Activated T-helper 2 cell treated with anti-CD3 and anti-CD28 coated beads, Interferon-gamma antibody, Interleukin-2, Interleukin-4, amounts not matched to agents 10 μg/mL and 5 μg/mL and 100 μg/mL, durations not matched to agents 14 hours and 24 hours and 36 hours (primary cell): ENCODE measurements at regions not wholly inside any gene's neighbourhood (a gene's known extent, or its start where the extent isn't known, plus 50 kb on each side); places are given as distances from the start of the nearest gene placed in this dataset.

Experiments used
- DNase-seq: peaks from one replicate; pipeline ENCODE4 v3.0.0; 2021; ENCODE audit warnings: low spot score
- H3K27ac Mint-ChIP-seq: one replicate; pipeline ENCODE4 v1.8.0; 2021; ENCODE audit warnings: mixed read lengths
- H3K27me3 Mint-ChIP-seq: one replicate; pipeline ENCODE4 v1.8.0; 2021; ENCODE audit warnings: low read depth, mixed read lengths
- H3K36me3 Mint-ChIP-seq: one replicate; pipeline ENCODE4 v1.8.0; 2021; ENCODE audit warnings: low read depth, mixed read lengths
- H3K4me1 Mint-ChIP-seq: one replicate; pipeline ENCODE4 v1.8.0; 2021; ENCODE audit warnings: low read depth, mixed read lengths
- H3K4me3 Mint-ChIP-seq: one replicate; pipeline ENCODE4 v1.8.0; 2021; ENCODE audit warnings: low read depth, mild to moderate bottlenecking, moderate library complexity, mixed read lengths
- H3K9me3 Mint-ChIP-seq: one replicate; pipeline ENCODE4 v1.8.0; 2021; ENCODE audit warnings: mixed read lengths
- intact Hi-C: fragments of 100-400 bp; cut with micrococcal nuclease; formaldehyde crosslinking; loops from one replicate; pipeline ENCODE4 v1.15.1; 2023

DNA sequence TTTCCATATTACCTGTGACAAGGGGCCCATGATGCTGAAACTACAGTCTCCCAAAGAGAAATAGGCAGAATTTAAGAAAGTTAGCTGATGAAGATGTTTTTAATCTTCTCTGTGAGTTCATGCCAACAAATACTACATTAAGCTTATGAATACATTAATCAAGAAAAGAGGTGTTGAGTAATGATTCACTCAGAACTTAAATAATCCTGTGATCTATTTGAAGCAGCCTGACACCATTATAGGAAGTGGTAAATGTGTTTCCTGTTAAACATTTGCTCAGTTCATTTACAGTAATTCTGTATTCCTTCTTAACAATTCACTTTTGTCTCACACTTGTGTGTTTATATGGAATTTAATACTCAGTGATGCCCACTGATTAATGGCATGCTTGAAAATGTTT is 75.0 kb upstream of the IZUMO3 start:
- Mint-ChIP-seq H3K27ac (no peak overlapping the region), H3K9me3 (peaks cover 35% of the 10 kb centered on the region), H3K27me3 (no peaks in the 10 kb centered on the region), H3K36me3 (no peaks in the 10 kb centered on the region), H3K4me1 (no peaks in the 10 kb centered on the region), H3K4me3 (no peak overlapping the region)
- intact Hi-C loops: no loop called here
- DNase-seq: no peak

DNA sequence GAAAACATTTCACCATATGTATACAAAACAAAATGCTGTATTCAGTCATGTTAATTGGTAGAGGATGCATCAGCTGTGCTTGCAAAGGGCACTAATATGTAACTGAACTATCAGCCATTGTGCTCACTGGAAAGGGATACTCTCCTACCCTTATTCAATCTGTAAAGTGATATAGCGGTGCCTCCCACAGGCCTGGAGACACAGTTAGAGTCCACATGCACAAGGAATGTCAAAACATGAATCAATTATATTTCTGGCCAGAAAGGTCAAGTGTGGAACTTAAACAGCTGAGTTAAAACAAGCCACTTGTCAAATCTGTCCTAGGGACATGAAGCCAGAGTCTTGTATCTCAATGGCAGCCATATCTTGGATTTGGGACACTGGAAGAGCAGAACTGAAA is 71.2 kb upstream of the IZUMO3 start:
- DNase-seq: no peak
- Mint-ChIP-seq H3K27me3 (no peaks in the 10 kb centered on the region), H3K4me3 (no peak overlapping the region), H3K4me1 (no peaks in the 10 kb centered on the region), H3K9me3 (peaks cover 34% of the 10 kb centered on the region), H3K36me3 (no peaks in the 10 kb centered on the region), H3K27ac (no peak overlapping the region)
- intact Hi-C loops: no loop called here

DNA sequence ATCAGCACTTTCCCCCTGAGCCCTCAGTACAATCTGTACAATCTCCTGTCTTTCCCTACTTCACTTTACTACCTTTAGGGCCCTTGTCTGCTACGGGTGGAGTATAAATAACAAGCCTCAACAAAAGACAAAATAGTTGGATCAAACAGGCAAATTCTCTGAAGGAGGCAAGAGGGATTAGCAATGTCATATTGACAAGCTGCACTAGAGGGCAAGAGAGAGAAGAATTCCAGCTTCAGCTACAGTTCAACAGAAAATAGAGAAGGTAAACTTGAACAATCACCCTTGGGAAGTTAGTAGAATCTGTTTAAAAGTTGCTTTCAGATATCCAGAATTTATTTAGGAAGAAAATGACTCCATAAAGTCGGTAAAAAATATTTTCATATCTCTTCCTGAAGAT is 68.4 kb upstream of the IZUMO3 start:
- H3K36me3 Mint-ChIP-seq: no peaks in the 10 kb centered on the region
- H3K27ac Mint-ChIP-seq: no peak overlapping the region
- peaks cover 35% of the 10 kb centered on the region for H3K9me3 Mint-ChIP-seq
- intact Hi-C loops: no loop called here
- H3K4me3 Mint-ChIP-seq: no peak overlapping the region
- H3K4me1 Mint-ChIP-seq: no peaks in the 10 kb centered on the region
- no peaks in the 10 kb centered on the region for H3K27me3 Mint-ChIP-seq
- no peak for DNase-seq

DNA sequence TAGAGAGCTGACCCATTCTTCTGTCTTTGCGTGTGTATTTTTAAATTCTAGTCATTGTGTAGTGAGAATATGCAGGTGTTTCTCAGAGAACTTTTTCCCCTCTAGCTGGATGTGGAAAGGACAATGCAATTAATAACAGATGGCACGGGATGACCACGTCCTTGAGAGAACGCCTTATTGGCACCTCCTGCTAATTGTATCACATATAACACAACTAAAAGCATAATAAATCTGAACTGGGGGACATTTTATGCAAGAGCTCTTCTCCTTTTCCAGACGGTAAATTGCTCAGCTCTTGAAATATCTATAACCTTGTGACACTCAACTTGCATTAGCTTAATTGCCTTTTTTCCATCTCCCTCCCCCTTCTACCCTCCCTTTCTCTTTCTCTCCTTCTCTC is 62.9 kb upstream of the IZUMO3 start:
- H3K4me3 Mint-ChIP-seq: no peak overlapping the region
- no peaks in the 10 kb centered on the region for H3K27me3 Mint-ChIP-seq
- no peaks in the 10 kb centered on the region for H3K4me1 Mint-ChIP-seq
- no peak overlapping the region for H3K27ac Mint-ChIP-seq
- peaks cover 46% of the 10 kb centered on the region for H3K9me3 Mint-ChIP-seq
- DNase-seq: no peak
- intact Hi-C loops: no loop called here
- H3K36me3 Mint-ChIP-seq: no peaks in the 10 kb centered on the region

- no peak overlapping the region for H3K27ac Mint-ChIP-seq
- intact Hi-C loops: no loop called here
- no peaks in the 10 kb centered on the region for H3K27me3 Mint-ChIP-seq
- no peak overlapping the region for H3K4me3 Mint-ChIP-seq
- H3K4me1 Mint-ChIP-seq: no peaks in the 10 kb centered on the region
- peaks cover 55% of the 10 kb centered on the region for H3K9me3 Mint-ChIP-seq
- no peaks in the 10 kb centered on the region for H3K36me3 Mint-ChIP-seq
- no peak for DNase-seq
These were observed 57.1 kb upstream of the IZUMO3 start for GRCh38 chr9:24602693-24603352.
